Kidney epithelial cell (primary cell): ENCODE measurements at regions not wholly inside any gene's neighbourhood (a gene's known extent, or its start where the extent isn't known, plus 50 kb on each side); places are given as distances from the start of the nearest gene placed in this dataset.

Source experiments
- DNase-seq: peaks from one replicate; pipeline ENCODE4 v3.0.0-alpha.2; 2010; ENCODE audit warnings: low read depth
- H3K27me3 ChIP-seq: 2 replicates; pipeline ENCODE4 v1.6.0; 2011; ENCODE audit warnings: low read length; ENCODE audit not compliant: control insufficient read depth, insufficient read depth
- H3K36me3 ChIP-seq: 2 replicates; pipeline ENCODE4 v1.5.1; 2011; ENCODE audit warnings: low read length; ENCODE audit not compliant: control insufficient read depth, insufficient read depth
- H3K4me3 ChIP-seq: 2 replicates; pipeline ENCODE4 v1.5.1; 2011; ENCODE audit warnings: low read depth, mild to moderate bottlenecking, control low read depth, low read length
- TF ChIP-seq, protein P1 (sequence below): IDR thresholded peaks from 2 replicates; pipeline ENCODE4 v1.5.1; 2011; ENCODE audit warnings: mild to moderate bottlenecking, moderate library complexity, low read length, control low read depth, inconsistent platforms; ENCODE audit not compliant: insufficient read depth, poor library complexity, severe bottlenecking

DNA sequence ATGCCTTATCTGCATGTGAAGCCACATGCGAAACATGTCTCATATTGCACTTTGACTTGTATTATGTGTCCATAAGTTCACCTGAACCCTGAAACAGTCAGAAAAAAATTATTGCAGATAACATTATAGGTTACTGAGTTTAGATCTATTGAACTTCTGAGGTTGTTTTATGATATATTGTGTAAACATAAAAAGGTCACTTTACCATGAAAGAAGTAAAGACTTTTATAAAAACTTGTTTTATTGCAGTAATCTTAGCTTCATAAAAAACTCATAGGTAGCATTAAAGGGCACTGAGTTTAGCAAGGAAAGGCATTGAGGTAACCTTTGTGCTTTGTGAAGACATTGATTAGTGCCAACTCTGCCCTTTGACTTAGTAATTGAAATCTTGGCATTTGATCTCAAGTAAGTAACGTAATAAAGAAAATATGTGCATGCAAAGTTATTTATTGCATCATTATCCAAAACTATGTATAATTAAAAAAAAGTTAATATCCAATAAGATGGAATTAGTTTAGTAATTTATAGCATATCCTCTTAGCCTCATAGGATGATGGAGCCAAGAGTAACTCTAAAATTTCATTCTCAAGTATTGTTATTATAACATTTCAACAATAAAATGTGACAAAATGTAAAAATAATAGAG is 313.3 kb upstream of the ATP2B1 start:
- no peaks in the 10 kb centered on the region for H3K27me3 ChIP-seq
- TF ChIP-seq, protein P1, sequence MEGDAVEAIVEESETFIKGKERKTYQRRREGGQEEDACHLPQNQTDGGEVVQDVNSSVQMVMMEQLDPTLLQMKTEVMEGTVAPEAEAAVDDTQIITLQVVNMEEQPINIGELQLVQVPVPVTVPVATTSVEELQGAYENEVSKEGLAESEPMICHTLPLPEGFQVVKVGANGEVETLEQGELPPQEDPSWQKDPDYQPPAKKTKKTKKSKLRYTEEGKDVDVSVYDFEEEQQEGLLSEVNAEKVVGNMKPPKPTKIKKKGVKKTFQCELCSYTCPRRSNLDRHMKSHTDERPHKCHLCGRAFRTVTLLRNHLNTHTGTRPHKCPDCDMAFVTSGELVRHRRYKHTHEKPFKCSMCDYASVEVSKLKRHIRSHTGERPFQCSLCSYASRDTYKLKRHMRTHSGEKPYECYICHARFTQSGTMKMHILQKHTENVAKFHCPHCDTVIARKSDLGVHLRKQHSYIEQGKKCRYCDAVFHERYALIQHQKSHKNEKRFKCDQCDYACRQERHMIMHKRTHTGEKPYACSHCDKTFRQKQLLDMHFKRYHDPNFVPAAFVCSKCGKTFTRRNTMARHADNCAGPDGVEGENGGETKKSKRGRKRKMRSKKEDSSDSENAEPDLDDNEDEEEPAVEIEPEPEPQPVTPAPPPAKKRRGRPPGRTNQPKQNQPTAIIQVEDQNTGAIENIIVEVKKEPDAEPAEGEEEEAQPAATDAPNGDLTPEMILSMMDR = no peak
- H3K4me3 ChIP-seq = no peak overlapping the region

DNA sequence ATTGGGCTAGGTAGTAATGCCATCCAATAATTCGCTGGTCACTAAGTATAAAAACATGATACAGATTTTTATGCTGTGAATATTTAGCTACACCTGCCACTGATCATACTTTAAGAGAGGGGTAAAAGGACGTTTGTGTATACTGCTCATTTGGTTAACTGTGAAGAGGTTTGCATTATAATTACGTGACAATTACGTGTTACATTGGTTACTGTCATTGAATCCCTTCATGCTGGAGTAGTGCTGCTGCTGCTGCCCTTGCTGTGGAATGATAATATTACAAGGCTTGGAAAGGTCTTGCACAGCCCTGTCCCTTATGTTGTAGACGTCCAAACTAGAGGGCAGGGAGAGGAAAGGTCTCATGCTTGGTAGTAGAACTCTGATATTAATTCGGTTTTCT is 312.2 kb upstream of the ATP2B1 start:
- no peak for DNase-seq
- Histone ChIP-seq H3K36me3 (no peaks in the 10 kb centered on the region), H3K27me3 (no peaks in the 10 kb centered on the region), H3K4me3 (no peak overlapping the region)
- TF ChIP-seq, protein P1 = no peak

More for the DNA sequence above, 313.3 kb upstream of the ATP2B1 start:
- no peaks in the 10 kb centered on the region for H3K36me3 ChIP-seq
- DNase-seq = no peak

GRCh38 chr12:90020436-90020835 is 311.8 kb upstream of the ATP2B1 start:
- Histone ChIP-seq H3K27me3 (no peaks in the 10 kb centered on the region), H3K36me3 (no peaks in the 10 kb centered on the region), H3K4me3 (no peak overlapping the region)
- DNase-seq = no peak
- TF ChIP-seq, protein P1 = no peak

DNA sequence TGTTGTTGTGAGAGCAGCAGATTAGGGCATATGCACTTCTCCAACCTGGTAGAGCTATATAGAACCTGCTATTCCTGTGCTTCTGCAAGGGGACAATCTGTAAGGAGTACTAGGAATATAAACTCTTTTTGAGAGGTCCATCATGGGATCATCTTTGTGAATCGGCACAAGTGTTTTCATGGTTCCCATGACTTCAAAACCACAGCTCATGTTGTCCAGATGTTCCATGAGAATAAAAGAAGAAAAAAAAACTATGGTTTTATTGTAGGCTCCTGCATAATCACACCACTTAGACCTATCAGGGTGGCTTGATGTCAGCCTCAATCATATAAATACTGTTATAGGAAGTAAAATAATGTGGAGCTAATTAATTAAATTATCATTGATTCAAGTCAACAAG is 311.4 kb upstream of the ATP2B1 start:
- TF ChIP-seq, protein P1 = no peak
- Histone ChIP-seq H3K4me3 (no peak overlapping the region), H3K27me3 (no peaks in the 10 kb centered on the region), H3K36me3 (no peaks in the 10 kb centered on the region)
- no peak for DNase-seq

DNA sequence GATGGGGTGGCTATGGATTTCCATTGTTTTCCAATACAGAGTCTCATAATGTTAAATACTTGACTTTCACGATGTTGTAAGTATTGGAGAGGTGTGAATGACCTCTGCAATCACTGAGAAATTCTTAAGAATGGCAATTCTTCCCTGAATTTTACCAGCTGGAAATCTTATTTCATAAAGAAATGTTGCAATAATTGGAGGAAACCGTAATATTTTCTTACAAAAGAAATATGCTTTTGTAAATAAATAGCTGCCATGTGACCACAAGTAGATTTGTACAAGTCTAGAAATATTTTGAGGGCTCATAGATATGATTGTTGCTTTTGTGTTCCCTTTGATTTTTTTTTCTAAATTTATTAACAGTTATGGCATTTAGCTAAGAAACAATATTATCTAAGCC is 308.7 kb upstream of the ATP2B1 start:
- DNase-seq = no peak
- Histone ChIP-seq H3K27me3 (no peaks in the 10 kb centered on the region), H3K36me3 (no peaks in the 10 kb centered on the region), H3K4me3 (no peak overlapping the region)
- TF ChIP-seq, protein P1 = no peak

- TF ChIP-seq, protein P1 = no peak
- Histone ChIP-seq H3K4me3 (no peak overlapping the region), H3K36me3 (no peaks in the 10 kb centered on the region), H3K27me3 (no peaks in the 10 kb centered on the region)
- DNase-seq = no peak
These were observed 306.6 kb upstream of the ATP2B1 start for GRCh38 chr12:90015228-90015627.
